ENCODE measurements at regions not wholly inside any gene's neighbourhood (a gene's known extent, or its start where the extent isn't known, plus 50 kb on each side); places are given as distances from the start of the nearest gene placed in this dataset.

- Histone ChIP-seq H2AFZ (no peak overlapping the region), H3K27me3 (peaks cover 4% of the 10 kb centered on the region), H3K27ac (no peak overlapping the region), H3K9me3 (ENCODE audit: low read depth) (no peaks in the 10 kb centered on the region), H3K4me3 (no peak overlapping the region), H3K36me3 (replicated peaks; ENCODE audit: insufficient read depth, low read depth) (no peaks in the 10 kb centered on the region), H4K20me1 (ENCODE audit: insufficient read depth, poor library complexity, severe bottlenecking) (no peaks in the 10 kb centered on the region), H3K4me2 (no peak overlapping the region), H3K9me2 (replicated peaks; ENCODE audit: insufficient read depth) (no peaks in the 10 kb centered on the region), H3K4me1 (ENCODE audit: insufficient read depth) (no peaks in the 10 kb centered on the region), H3K79me2 (no peaks in the 10 kb centered on the region)
- WGBS (ENCODE audit: low lambda C conversion rate, missing lambda C conversion rate), result 36% methylated on average over 3 of the region's 3 CpGs
- no peak for DNase-seq (ENCODE audit: low spot score)
- no peak for TF ChIP-seq EZH2phosphoT487 (IDR thresholded peaks at IDR 0.05; ENCODE audit: low read depth, severe bottlenecking, unreplicated experiment)
- no peak for TF ChIP-seq CTCF (IDR thresholded peaks at IDR 0.05; ENCODE audit: poor library complexity)
- TF ChIP-seq EZH2 (IDR thresholded peaks at IDR 0.05; ENCODE audit: borderline replicate concordance), result no peak
These were observed 323.9 kb upstream of the MSX2 start for GRCh38 chr5:174400461-174400860.

- Histone ChIP-seq H3K9me2 (replicated peaks; ENCODE audit: insufficient read depth) (no peaks in the 10 kb centered on the region), H3K4me3 (no peak overlapping the region), H4K20me1 (ENCODE audit: insufficient read depth, poor library complexity, severe bottlenecking) (no peaks in the 10 kb centered on the region), H3K27ac (no peak overlapping the region), H3K4me1 (ENCODE audit: insufficient read depth) (no peaks in the 10 kb centered on the region), H3K9me3 (ENCODE audit: low read depth) (no peaks in the 10 kb centered on the region), H3K27me3 (peaks cover 4% of the 10 kb centered on the region), H2AFZ (no peak overlapping the region), H3K36me3 (replicated peaks; ENCODE audit: insufficient read depth, low read depth) (no peaks in the 10 kb centered on the region), H3K79me2 (no peaks in the 10 kb centered on the region), H3K4me2 (no peak overlapping the region)
- DNase-seq (ENCODE audit: low spot score), result no peak
- no peak for TF ChIP-seq EZH2 (IDR thresholded peaks at IDR 0.05; ENCODE audit: borderline replicate concordance)
- WGBS (ENCODE audit: low lambda C conversion rate, missing lambda C conversion rate), result 40% methylated on average over 5 of the region's 5 CpGs
These were observed 322.6 kb upstream of the MSX2 start for GRCh38 chr5:174401793-174402192.

DNA sequence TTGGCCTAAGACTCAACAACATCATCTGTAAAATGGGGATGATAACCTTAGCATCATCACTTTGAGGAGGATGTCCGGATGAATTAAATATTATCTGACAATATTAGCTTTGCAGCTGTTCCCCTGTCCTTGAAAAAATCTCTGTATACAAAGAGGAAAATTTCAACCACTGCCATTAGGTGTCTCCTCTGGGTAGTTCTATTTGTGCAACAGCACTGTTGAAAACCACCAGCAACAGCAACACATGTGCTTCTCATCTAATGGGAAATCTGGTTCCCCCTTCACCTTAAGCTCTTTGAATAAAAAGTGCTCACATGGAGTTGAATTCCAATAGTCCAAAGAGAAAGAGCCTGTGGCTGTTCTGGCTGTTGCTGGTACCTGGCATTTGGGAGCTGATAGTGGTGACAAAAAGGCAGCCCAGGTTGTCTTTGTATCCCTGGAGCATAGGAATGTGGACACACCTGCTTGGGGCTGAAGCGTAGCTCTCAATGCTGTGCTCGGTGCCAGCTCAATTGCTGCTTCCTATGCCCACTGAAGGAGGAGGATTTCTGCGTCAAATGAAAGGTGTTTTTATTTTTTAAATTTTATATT is 322.1 kb upstream of the MSX2 start:
- 65% methylated on average over 4 of the region's 4 CpGs for WGBS (ENCODE audit: low lambda C conversion rate, missing lambda C conversion rate)
- H2AFZ ChIP-seq, result no peak overlapping the region
- DNase-seq (ENCODE audit: low spot score), result peak; percentile 28

DNA sequence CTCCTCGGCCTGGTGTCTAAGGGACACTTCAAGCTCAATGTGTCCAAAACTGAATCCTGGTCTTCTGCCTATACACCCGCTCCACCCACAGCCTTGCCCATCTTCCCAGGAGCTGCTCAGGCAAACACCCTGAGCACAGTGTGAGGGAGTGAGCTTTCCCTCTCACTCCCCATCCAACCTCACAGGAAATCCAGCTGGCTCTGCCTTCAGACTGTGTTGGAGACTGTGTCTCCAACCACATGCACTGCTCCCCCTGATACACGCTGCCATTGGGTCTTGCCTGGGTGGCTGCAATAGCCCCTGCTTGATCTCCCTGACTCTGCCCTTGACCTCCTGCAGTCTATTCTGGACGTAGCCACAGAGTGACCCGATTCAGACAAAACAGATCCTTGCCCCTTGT is 319.5 kb upstream of the MSX2 start:
- Histone ChIP-seq H3K4me2 (no peak overlapping the region), H3K36me3 (replicated peaks; ENCODE audit: insufficient read depth, low read depth) (no peaks in the 10 kb centered on the region), H3K27ac (no peak overlapping the region), H3K4me1 (ENCODE audit: insufficient read depth) (no peaks in the 10 kb centered on the region), H3K4me3 (no peak overlapping the region), H3K79me2 (no peaks in the 10 kb centered on the region), H3K9me2 (replicated peaks; ENCODE audit: insufficient read depth) (no peaks in the 10 kb centered on the region), H4K20me1 (ENCODE audit: insufficient read depth, poor library complexity, severe bottlenecking) (no peaks in the 10 kb centered on the region), H2AFZ (no peak overlapping the region), H3K27me3 (no peaks in the 10 kb centered on the region), H3K9me3 (ENCODE audit: low read depth) (no peaks in the 10 kb centered on the region)
- WGBS (ENCODE audit: low lambda C conversion rate, missing lambda C conversion rate), result 90% methylated on average over 5 of the region's 5 CpGs
- no peak for DNase-seq (ENCODE audit: low spot score)
- no peak for TF ChIP-seq EZH2 (IDR thresholded peaks at IDR 0.05; ENCODE audit: borderline replicate concordance)
- TF ChIP-seq CTCF (IDR thresholded peaks at IDR 0.05; ENCODE audit: poor library complexity), result no peak

More for the DNA sequence above, 322.1 kb upstream of the MSX2 start:
- no peak for TF ChIP-seq EZH2phosphoT487 (IDR thresholded peaks at IDR 0.05; ENCODE audit: low read depth, severe bottlenecking, unreplicated experiment)
- peak; percentile 27 for TF ChIP-seq CTCF (IDR thresholded peaks at IDR 0.05; ENCODE audit: poor library complexity)
- Histone ChIP-seq H3K4me3 (no peak overlapping the region), H3K4me1 (ENCODE audit: insufficient read depth) (no peaks in the 10 kb centered on the region), H3K9me3 (ENCODE audit: low read depth) (no peaks in the 10 kb centered on the region), H3K9me2 (replicated peaks; ENCODE audit: insufficient read depth) (no peaks in the 10 kb centered on the region), H3K27ac (no peak overlapping the region), H4K20me1 (ENCODE audit: insufficient read depth, poor library complexity, severe bottlenecking) (no peaks in the 10 kb centered on the region), H3K36me3 (replicated peaks; ENCODE audit: insufficient read depth, low read depth) (no peaks in the 10 kb centered on the region), H3K4me2 (no peak overlapping the region), H3K79me2 (no peaks in the 10 kb centered on the region), H3K27me3 (peaks cover 4% of the 10 kb centered on the region)
